CD4-positive, CD25-positive, alpha-beta regulatory T cell (primary cell): ENCODE measurements at regions not wholly inside any gene's neighbourhood (a gene's known extent, or its start where the extent isn't known, plus 50 kb on each side); places are given as distances from the start of the nearest gene placed in this dataset.
"Not testable (repeated sequence)": the region's sequence is repeated elsewhere in the genome, so short reads cannot be mapped to it uniquely, and the experiment has no call there.

Experiments used
- ATAC-seq, 2 donors: fragments of 150-1000 bp; cut with Tn5 transposase; one replicate each; pipeline ENCODE4 v1.10.0; 2021; ENCODE audit warnings: low read depth in 2 of 2, moderate number of reproducible peaks in 2 of 2, moderate library complexity in 1 of 2
- DNase-seq, 3 donors: peaks; one replicate each; pipeline versions ENCODE4 v3.0.0 to v3.0.0-alpha.2; 2012 to 2022; ENCODE audit warnings: mixed read lengths in 1 of 3
- H3K27ac ChIP-seq: one replicate; pipeline ENCODE4 v1.7.0; 2013; ENCODE audit warnings: mild to moderate bottlenecking, low read length; ENCODE audit not compliant: insufficient read depth, poor library complexity, severe bottlenecking
- H3K27me3 ChIP-seq: one replicate; pipeline ENCODE4 v1.7.0; 2013; ENCODE audit warnings: low read length; ENCODE audit not compliant: control insufficient read depth, insufficient read depth
- H3K36me3 ChIP-seq: one replicate; pipeline ENCODE4 v1.7.0; 2013; ENCODE audit warnings: mild to moderate bottlenecking, low read length, moderate library complexity; ENCODE audit not compliant: control insufficient read depth, insufficient read depth
- H3K4me1 ChIP-seq: 2 replicates; pipeline ENCODE4 v1.7.0; 2013; ENCODE audit warnings: mild to moderate bottlenecking, low read length; ENCODE audit not compliant: insufficient read depth, control insufficient read depth, poor library complexity, severe bottlenecking
- H3K4me3 ChIP-seq: one replicate; pipeline ENCODE4 v1.7.0; 2013; ENCODE audit warnings: low read depth, mild to moderate bottlenecking, low read length, moderate library complexity
- H3K9me3 ChIP-seq, 2 experiments: 1 replicate in 1 of 2; 2 replicates in 1 of 2; pipeline ENCODE4 v1.7.0; 2013; ENCODE audit warnings: low read length in 2 of 2, mild to moderate bottlenecking in 1 of 2, moderate library complexity in 1 of 2; ENCODE audit not compliant: control insufficient read depth in 2 of 2
- H3K27ac Mint-ChIP-seq, 3 donors: one replicate each; pipeline ENCODE4 v1.8.0; 2020 to 2022; ENCODE audit warnings: mild to moderate bottlenecking in 3 of 3, mixed read lengths in 3 of 3, moderate library complexity in 2 of 3
- H3K27me3 Mint-ChIP-seq: one replicate; pipeline ENCODE4 v1.8.0; 2022; ENCODE audit warnings: mild to moderate bottlenecking, mixed read lengths
- H3K36me3 Mint-ChIP-seq: one replicate; pipeline ENCODE4 v1.8.0; 2020; ENCODE audit warnings: mixed read lengths
- H3K4me1 Mint-ChIP-seq, 4 donors: one replicate each; pipeline ENCODE4 v1.8.0; 2020 to 2022; ENCODE audit warnings: mixed read lengths in 4 of 4, mild to moderate bottlenecking in 1 of 4
- H3K4me3 Mint-ChIP-seq, 4 donors: one replicate each; pipeline ENCODE4 v1.8.0; 2020 to 2022; ENCODE audit warnings: mild to moderate bottlenecking in 4 of 4, mixed read lengths in 4 of 4, moderate library complexity in 3 of 4
- H3K9me3 Mint-ChIP-seq, 7 donors: one replicate each; pipeline ENCODE4 v1.8.0; 2020 to 2022; ENCODE audit warnings: mixed read lengths in 7 of 7, mild to moderate bottlenecking in 3 of 7, moderate library complexity in 2 of 7

- Mint-ChIP-seq H3K4me1 (no peaks in the 10 kb centered on the region), H3K36me3 (no peaks in the 10 kb centered on the region), H3K4me3 (no peak overlapping the region), H3K27me3 (no peaks in the 10 kb centered on the region), H3K9me3 (peaks cover 0 to 16% (median 6%) of the 10 kb centered on the region in 7 donors), H3K27ac (no peak overlapping the region)
- DNase-seq (no peak), ATAC-seq (no peak)
- H3K36me3 ChIP-seq, result no peaks in the 10 kb centered on the region
- no peaks in the 10 kb centered on the region for H3K9me3 ChIP-seq
- H3K27ac ChIP-seq, result no peak overlapping the region
- H3K4me3 ChIP-seq, result no peak overlapping the region
- H3K4me1 ChIP-seq, result no peaks in the 10 kb centered on the region
- H3K27me3 ChIP-seq, result no peaks in the 10 kb centered on the region
Observed at GRCh38 chr1:190935925-190936324, 458.3 kb upstream of the BRINP3 start.

GRCh38 chr1:190936337-190936736 lies 458.7 kb upstream of the BRINP3 start:
- H3K4me1 Mint-ChIP-seq, result no peaks in the 10 kb centered on the region
- H3K27me3 ChIP-seq, result no peaks in the 10 kb centered on the region
- H3K36me3 ChIP-seq, result no peaks in the 10 kb centered on the region
- H3K36me3 Mint-ChIP-seq, result no peaks in the 10 kb centered on the region
- ATAC-seq, result no peak
- H3K27ac ChIP-seq, result no peak overlapping the region
- H3K9me3 Mint-ChIP-seq, result peaks cover 0 to 18% (median 6%) of the 10 kb centered on the region in 7 donors
- no peaks in the 10 kb centered on the region for H3K9me3 ChIP-seq
- no peak for DNase-seq
- no peak overlapping the region for H3K4me3 ChIP-seq
- H3K27me3 Mint-ChIP-seq, result no peaks in the 10 kb centered on the region
- no peak overlapping the region for H3K4me3 Mint-ChIP-seq
- no peak overlapping the region for H3K27ac Mint-ChIP-seq
- no peaks in the 10 kb centered on the region for H3K4me1 ChIP-seq

DNA sequence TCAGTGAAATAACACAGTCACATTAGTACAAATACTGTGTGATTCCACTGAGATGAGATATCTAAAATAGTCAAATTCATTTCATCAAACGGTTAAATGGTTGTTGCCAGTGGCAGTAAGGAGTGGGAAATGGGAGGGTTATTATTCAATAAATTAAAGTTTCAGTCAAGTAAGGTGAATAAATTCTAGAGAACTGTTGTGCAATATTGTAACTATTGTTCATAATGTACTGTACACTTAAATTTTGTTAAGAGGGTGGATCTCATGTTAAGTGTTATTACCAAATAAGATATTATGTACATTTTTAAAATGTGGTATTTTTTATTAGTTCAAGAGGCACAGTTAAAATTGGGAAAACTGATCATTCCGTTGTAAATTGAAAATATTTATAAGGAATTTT lies 463.3 kb upstream of the BRINP3 start:
- no peaks in the 10 kb centered on the region for H3K4me1 ChIP-seq
- DNase-seq (no peak), ATAC-seq (no peak)
- no peaks in the 10 kb centered on the region for H3K9me3 ChIP-seq
- Mint-ChIP-seq H3K27ac (no peak overlapping the region), H3K4me3 (no peak overlapping the region), H3K27me3 (no peaks in the 10 kb centered on the region), H3K36me3 (no peaks in the 10 kb centered on the region), H3K9me3 (peaks cover 0 to 30% (median 4%) of the 10 kb centered on the region in 7 donors), H3K4me1 (no peaks in the 10 kb centered on the region)
- H3K36me3 ChIP-seq, result no peaks in the 10 kb centered on the region
- H3K27me3 ChIP-seq, result no peaks in the 10 kb centered on the region
- no peak overlapping the region for H3K27ac ChIP-seq
- H3K4me3 ChIP-seq, result no peak overlapping the region

DNA sequence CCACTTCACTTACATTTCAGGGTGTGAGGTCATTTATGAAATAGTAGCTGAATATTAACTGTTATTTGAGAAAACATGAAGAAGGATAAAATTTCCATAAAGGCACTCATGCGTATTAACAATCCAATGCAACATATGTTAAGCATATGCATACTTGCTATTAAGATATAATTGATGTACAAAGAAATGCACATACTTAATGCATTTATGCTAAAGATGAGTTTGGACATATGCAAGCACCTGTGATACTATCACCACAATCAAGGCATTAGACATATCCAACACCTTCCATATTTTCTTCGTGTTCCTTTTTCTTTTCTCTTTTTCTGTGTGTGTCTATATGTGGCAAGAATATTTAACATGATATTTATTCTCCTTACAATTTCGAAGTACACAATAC lies 464.8 kb upstream of the BRINP3 start:
- DNase-seq (no peak), ATAC-seq (no peak)
- Histone ChIP-seq H3K4me1 (no peaks in the 10 kb centered on the region), H3K4me3 (no peak overlapping the region), H3K36me3 (no peaks in the 10 kb centered on the region), H3K27me3 (no peaks in the 10 kb centered on the region), H3K9me3 (no peaks in the 10 kb centered on the region), H3K27ac (no peak overlapping the region)
- H3K27me3 Mint-ChIP-seq, result no peaks in the 10 kb centered on the region
- H3K4me1 Mint-ChIP-seq, result no peaks in the 10 kb centered on the region
- no peak overlapping the region for H3K4me3 Mint-ChIP-seq
- H3K36me3 Mint-ChIP-seq, result no peaks in the 10 kb centered on the region
- no peak overlapping the region for H3K27ac Mint-ChIP-seq
- peaks cover 0 to 24% (median 4%) of the 10 kb centered on the region in 7 donors for H3K9me3 Mint-ChIP-seq

DNA sequence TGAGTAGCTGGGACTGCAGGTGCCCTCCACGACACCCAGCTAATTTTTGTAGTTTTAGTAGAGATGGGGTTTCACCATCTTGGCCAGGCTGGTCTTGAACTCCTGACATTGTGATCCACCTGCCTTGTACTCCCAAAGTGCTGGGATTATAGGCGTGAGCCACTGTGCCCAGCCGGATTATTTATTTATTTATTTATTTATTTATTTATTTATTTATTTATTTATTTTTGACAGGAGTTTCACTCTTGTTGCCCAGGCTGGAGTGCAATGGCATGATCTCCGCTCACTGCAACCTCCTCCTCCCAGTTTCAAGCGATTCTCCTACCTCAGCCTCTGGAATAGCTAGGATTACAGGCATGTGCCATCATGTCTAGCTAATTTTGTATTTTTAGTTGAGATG lies 466.1 kb upstream of the BRINP3 start:
- not testable (repeated sequence) for H3K27me3 ChIP-seq, H3K27ac Mint-ChIP-seq, H3K4me3 Mint-ChIP-seq, H3K36me3 ChIP-seq, H3K4me3 ChIP-seq, H3K9me3 ChIP-seq, DNase-seq, H3K36me3 Mint-ChIP-seq, H3K4me1 Mint-ChIP-seq, ATAC-seq, H3K27ac ChIP-seq, H3K4me1 ChIP-seq, H3K27me3 Mint-ChIP-seq
- peaks cover 0 to 20% (median 4%) of the 10 kb centered on the region in 7 donors for H3K9me3 Mint-ChIP-seq

DNA sequence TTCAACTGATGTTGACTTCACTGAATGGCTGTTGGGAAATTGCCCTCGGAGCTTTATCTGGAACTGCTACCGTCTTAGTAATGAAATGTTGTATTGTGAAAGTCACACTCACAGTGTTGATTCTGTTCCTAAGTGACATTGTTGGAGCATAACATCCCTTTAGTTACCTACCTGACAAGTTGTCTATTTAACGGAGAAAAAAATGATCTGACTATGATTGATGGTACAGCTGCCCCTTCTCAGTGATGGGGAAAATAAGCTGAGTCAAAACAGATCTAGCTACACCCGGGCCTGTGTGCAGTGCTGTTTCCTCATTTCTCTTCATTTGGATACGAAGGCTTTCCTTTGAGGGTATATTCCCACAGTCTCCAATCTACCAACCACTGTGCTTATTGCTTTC lies 472.3 kb upstream of the BRINP3 start:
- Mint-ChIP-seq H3K36me3 (no peaks in the 10 kb centered on the region), H3K9me3 (peaks cover 0 to 9% (median 2%) of the 10 kb centered on the region in 7 donors), H3K4me1 (no peaks in the 10 kb centered on the region), H3K27me3 (no peaks in the 10 kb centered on the region), H3K27ac (no peak overlapping the region), H3K4me3 (no peak overlapping the region)
- Histone ChIP-seq H3K4me3 (no peak overlapping the region), H3K27ac (no peak overlapping the region), H3K27me3 (no peaks in the 10 kb centered on the region), H3K9me3 (peaks cover 0 to 3% of the 10 kb centered on the region in 2 experiments), H3K36me3 (no peaks in the 10 kb centered on the region), H3K4me1 (no peaks in the 10 kb centered on the region)
- ATAC-seq, result no peak
- DNase-seq, result no peak

GRCh38 chr1:190957565-190957964 lies 479.9 kb upstream of the BRINP3 start:
- H3K27me3 Mint-ChIP-seq, result no peaks in the 10 kb centered on the region
- peaks cover 0 to 31% (median 3%) of the 10 kb centered on the region in 7 donors for H3K9me3 Mint-ChIP-seq
- Histone ChIP-seq H3K4me1 (no peaks in the 10 kb centered on the region), H3K36me3 (no peaks in the 10 kb centered on the region), H3K27ac (no peak overlapping the region), H3K27me3 (no peaks in the 10 kb centered on the region), H3K4me3 (no peak overlapping the region), H3K9me3 (peaks cover 0 to 3% of the 10 kb centered on the region in 2 experiments)
- H3K4me3 Mint-ChIP-seq, result no peak overlapping the region
- H3K36me3 Mint-ChIP-seq, result no peaks in the 10 kb centered on the region
- DNase-seq, result no peak
- no peak overlapping the region for H3K27ac Mint-ChIP-seq
- no peaks in the 10 kb centered on the region for H3K4me1 Mint-ChIP-seq
- no peak for ATAC-seq

DNA sequence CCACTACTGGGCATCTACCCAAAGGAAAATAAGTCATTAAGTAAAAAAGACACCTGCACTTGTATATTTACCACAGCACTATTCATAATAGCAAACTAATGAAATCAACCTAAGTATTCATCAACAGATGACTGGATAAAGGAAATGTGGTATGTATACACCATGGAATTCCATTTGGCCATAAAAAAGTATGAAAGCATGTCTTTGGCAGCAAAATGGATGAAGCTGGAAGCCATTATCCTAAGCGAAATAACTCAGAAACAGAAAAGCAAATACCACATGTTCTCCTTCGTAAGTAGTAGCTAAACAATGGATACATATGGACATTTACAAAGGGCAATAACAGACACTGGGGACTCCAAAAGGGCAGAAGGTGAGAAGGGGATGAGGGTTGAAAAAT lies 485.7 kb upstream of the BRINP3 start:
- no peak for ATAC-seq
- H3K27ac Mint-ChIP-seq, result no peak overlapping the region
- no peak overlapping the region for H3K4me3 Mint-ChIP-seq
- Histone ChIP-seq H3K4me3 (no peak overlapping the region), H3K36me3 (no peaks in the 10 kb centered on the region), H3K4me1 (no peaks in the 10 kb centered on the region), H3K27ac (no peak overlapping the region), H3K27me3 (no peaks in the 10 kb centered on the region), H3K9me3 (no peaks in the 10 kb centered on the region)
- no peak for DNase-seq
- peaks cover 0 to 27% (median 3%) of the 10 kb centered on the region in 7 donors for H3K9me3 Mint-ChIP-seq
- H3K36me3 Mint-ChIP-seq, result no peaks in the 10 kb centered on the region
- H3K27me3 Mint-ChIP-seq, result no peaks in the 10 kb centered on the region
- H3K4me1 Mint-ChIP-seq, result no peaks in the 10 kb centered on the region
